IMR-90 (cell line): ENCODE measurements at regions not wholly inside any gene's neighbourhood (a gene's known extent, or its start where the extent isn't known, plus 50 kb on each side); places are given as distances from the start of the nearest gene placed in this dataset.

Experiments used
- ATAC-seq: fragments of 200-7000 bp; cut with Tn5 transposase; 2 replicates; pipeline ENCODE4 v1.9.1; 2020; ENCODE audit warnings: low read depth, mild to moderate bottlenecking, moderate library complexity
- BruUV-seq: library from RNA; stranded (reverse); fragments of 400-500 nt; replicated peaks from 2 replicates; lab custom pipeline; 2021; lab: Mats Ljungman, UMichigan
- CTCF ChIA-PET: fragments of 300-600 bp; formaldehyde crosslinking; extraction: SDS; loops from one replicate; lab custom pipeline; 2021; ENCODE audit warnings: antibody characterized with exemption; lab: Yijun Ruan, JAX
- POLR2A ChIA-PET: fragments of 300-600 bp; sonication (Branson Sonifier 250); formaldehyde crosslinking; loops from one replicate; lab custom pipeline; 2022; ENCODE audit warnings: antibody characterized with exemption; ENCODE audit not compliant: unreplicated experiment; lab: Charles Lee
- DNase-seq: peaks from one replicate; pipeline ENCODE4 v3.0.0; 2013
- H2AFZ ChIP-seq: replicated peaks from 2 replicates; pipeline ENCODE3; 2013; ENCODE audit warnings: low read length, mild to moderate bottlenecking; ENCODE audit not compliant: poor library complexity
- H2AK5ac ChIP-seq: 2 replicates; pipeline ENCODE4 v1.6.1; 2013; ENCODE audit warnings: low read depth, low read length, inconsistent platforms
- H2AK9ac ChIP-seq: replicated peaks from 2 replicates; pipeline ENCODE3; 2013; ENCODE audit warnings: mild to moderate bottlenecking, low read depth, low read length, moderate library complexity; ENCODE audit not compliant: poor library complexity
- H2BK120ac ChIP-seq: 2 replicates; pipeline ENCODE4 v1.6.1; 2013; ENCODE audit warnings: low read depth, low read length, inconsistent platforms
- H2BK15ac ChIP-seq: 3 replicates; pipeline ENCODE4 v1.6.1; 2013; ENCODE audit warnings: low read depth, low read length, inconsistent platforms
- H2BK20ac ChIP-seq: 2 replicates; pipeline ENCODE4 v1.6.1; 2013; ENCODE audit warnings: low read depth, mild to moderate bottlenecking, inconsistent platforms, low read length, moderate library complexity
- H2BK5ac ChIP-seq: 2 replicates; pipeline ENCODE4 v1.6.1; 2013; ENCODE audit warnings: mild to moderate bottlenecking, low read depth, low read length, inconsistent platforms; ENCODE audit not compliant: poor library complexity, severe bottlenecking
- H3K14ac ChIP-seq: replicated peaks from 2 replicates; pipeline ENCODE4 v1.6.1; 2013; ENCODE audit warnings: low read depth, low read length, inconsistent platforms
- H3K18ac ChIP-seq: 2 replicates; pipeline ENCODE4 v1.6.1; 2013; ENCODE audit warnings: low read depth, low read length, control low read depth
- H3K23ac ChIP-seq: 2 replicates; pipeline ENCODE4 v1.6.1; 2013; ENCODE audit warnings: low read depth, low read length, inconsistent platforms
- H3K27ac ChIP-seq: 2 replicates; pipeline ENCODE4 v1.5.1; 2013; ENCODE audit warnings: mild to moderate bottlenecking, control low read depth, low read length; ENCODE audit not compliant: insufficient read depth
- H3K27me3 ChIP-seq: 2 replicates; pipeline ENCODE4 v1.6.1; 2013; ENCODE audit warnings: low read length; ENCODE audit not compliant: control insufficient read depth, insufficient read depth
- H3K36me3 ChIP-seq: 2 replicates; pipeline ENCODE4 v1.6.1; 2013; ENCODE audit warnings: low read length, mixed read lengths; ENCODE audit not compliant: control insufficient read depth, insufficient read depth
- H3K4ac ChIP-seq: 2 replicates; pipeline ENCODE4 v1.6.1; 2013; ENCODE audit warnings: low read depth, low read length, inconsistent platforms
- H3K4me1 ChIP-seq: 2 replicates; pipeline ENCODE4 v1.6.1; 2013; ENCODE audit warnings: low read length, mixed read lengths; ENCODE audit not compliant: control insufficient read depth, insufficient read depth
- H3K4me2 ChIP-seq: 2 replicates; pipeline ENCODE4 v1.6.1; 2013; ENCODE audit warnings: low read depth, mild to moderate bottlenecking, control low read depth, low read length, moderate library complexity
- H3K4me3 ChIP-seq: 2 replicates; pipeline ENCODE4 v1.5.1; 2013; ENCODE audit warnings: low read depth, mild to moderate bottlenecking, control low read depth, low read length, moderate library complexity; ENCODE audit not compliant: insufficient read depth
- H3K56ac ChIP-seq: 2 replicates; pipeline ENCODE4 v1.6.1; 2013; ENCODE audit warnings: low read length, inconsistent platforms; ENCODE audit not compliant: insufficient read depth; ENCODE audit errors: extremely low read depth
- H3K79me1 ChIP-seq, 2 experiments: 2 replicates each; pipeline ENCODE4 v1.6.1; 2013; ENCODE audit warnings: low read length in 2 of 2, inconsistent platforms in 1 of 2, low read depth in 1 of 2
- H3K9ac ChIP-seq: 2 replicates; pipeline ENCODE4 v1.6.1; 2013; ENCODE audit warnings: low read depth, low read length, control low read depth
- H3K9me1 ChIP-seq: 2 replicates; pipeline ENCODE4 v1.6.1; 2013; ENCODE audit warnings: low read length, inconsistent platforms; ENCODE audit not compliant: insufficient read depth
- H3K9me3 ChIP-seq: 2 replicates; pipeline ENCODE4 v1.6.1; 2013; ENCODE audit warnings: low read length; ENCODE audit not compliant: control insufficient read depth, insufficient read depth
- H4K20me1 ChIP-seq: 2 replicates; pipeline ENCODE4 v1.6.1; 2013; ENCODE audit warnings: low read length, inconsistent platforms; ENCODE audit not compliant: insufficient read depth
- H4K5ac ChIP-seq: 2 replicates; pipeline ENCODE4 v1.6.1; 2013; ENCODE audit warnings: mild to moderate bottlenecking, low read depth, low read length, control low read depth
- H4K8ac ChIP-seq, 2 experiments: 2 replicates each; pipeline ENCODE4 v1.6.1; 2013; ENCODE audit warnings: low read depth in 2 of 2, low read length in 2 of 2, control low read depth in 1 of 2, inconsistent platforms in 1 of 2
- H4K91ac ChIP-seq: 2 replicates; pipeline ENCODE4 v1.6.1; 2013; ENCODE audit warnings: low read depth, low read length, inconsistent platforms; ENCODE audit not compliant: insufficient read depth
- CEBPB ChIP-seq: IDR thresholded peaks from 2 replicates; pipeline ENCODE4 v1.6.1; 2012; ENCODE audit warnings: low read depth, low read length, improper control_type of control experiment
- CHD1 ChIP-seq: IDR thresholded peaks from 2 replicates; pipeline ENCODE4 v1.6.1; 2012; ENCODE audit warnings: low read depth, low read length, improper control_type of control experiment
- CTCF ChIP-seq: conservative IDR thresholded peaks from 2 replicates; pipeline ENCODE4 v1.5.1; 2012; ENCODE audit warnings: mild to moderate bottlenecking, low read depth, low read length, improper control_type of control experiment
- FOS ChIP-seq: fragments of 150-350 bp; IDR thresholded peaks from 2 replicates; pipeline ENCODE4 v1.6.1; 2016; ENCODE audit warnings: low read depth, low read length
- MAFK ChIP-seq: IDR thresholded peaks from 2 replicates; pipeline ENCODE4 v1.6.1; 2012; ENCODE audit warnings: low read depth, low read length, improper control_type of control experiment
- MXI1 ChIP-seq: IDR thresholded peaks from 2 replicates; pipeline ENCODE4 v1.6.1; 2012; ENCODE audit warnings: low read depth, mild to moderate bottlenecking, low read length, moderate library complexity, borderline replicate concordance
- NFE2L2 ChIP-seq: fragments of 150-350 bp; IDR thresholded peaks from 2 replicates; pipeline ENCODE4 v1.6.1; 2016; ENCODE audit warnings: low read depth, mild to moderate bottlenecking, low read length
- SMC3 ChIP-seq: fragments of 150-350 bp; IDR thresholded peaks from 2 replicates; pipeline ENCODE4 v1.6.1; 2016; ENCODE audit warnings: low read depth, mild to moderate bottlenecking, antibody characterized with exemption, low read length, moderate library complexity
- WGBS, 2 experiments: methylation state at CpG; one replicate each; pipeline versions ENCODE4 v1.1.5 to v1.1.7; 2013; ENCODE audit warnings: missing lambda C conversion rate in 2 of 2; ENCODE audit not compliant: insufficient read length in 1 of 2; ENCODE audit errors: extremely low coverage in 2 of 2; 5-methylcytosine and 5-hydroxymethylcytosine counted together
- dilution Hi-C: fragments of 300-500 bp; cut with HindIII; formaldehyde crosslinking; loops from one replicate; pipeline ENCODE4 v1.14.3; 2018; ENCODE audit warnings: low sequenced_read_pairs; ENCODE audit not compliant: unreplicated experiment
- in situ Hi-C: fragments of 300-500 bp; cut with MboI; formaldehyde crosslinking; loops from 3 replicates; pipeline ENCODE4 v1.14.3; 2019; ENCODE audit warnings: low sequenced_read_pairs, inconsistent platforms, mixed read lengths
- intact Hi-C: fragments of 100-400 bp; cut with micrococcal nuclease; formaldehyde crosslinking; loops from 2 replicates; pipeline ENCODE4 v1.10.0; 2022

- peak overlapping the region; percentile 51; the same call in 1 of the 2 replicates for H3K9ac ChIP-seq
- no peaks in the 10 kb centered on the region for H3K36me3 ChIP-seq
- H2AFZ ChIP-seq = no peak overlapping the region
- ChIA-PET POLR2A (interaction anchor here (1.0 to 1.4 kb wide), 2 partner anchors 113 to 375 kb away, joined by 3 read pairs; no protein-coding TSS in a partner anchor), CTCF (no interaction called here)
- peak overlapping the region; percentile 97 for H2BK120ac ChIP-seq
- no peaks in the 10 kb centered on the region for H3K9me3 ChIP-seq
- peak overlapping the region; percentile 62 for H3K27ac ChIP-seq
- no peak overlapping the region for H3K4me3 ChIP-seq
- no CpG with 5 or more reads among the region's 3 CpGs for WGBS, 2 experiments
- peak overlapping the region; percentile 80; the same call in 1 of the 2 replicates for H3K4ac ChIP-seq
- peaks cover 0 to 3% of the 10 kb centered on the region in 2 experiments; a peak in 1 of 4 replicates for H3K79me1 ChIP-seq
- peak overlapping the region; percentile 93 to 97 for H4K8ac ChIP-seq
- H3K9me1 ChIP-seq = peaks cover 3% of the 10 kb centered on the region; the same call in 1 of the 2 replicates
- dilution Hi-C loops = no loop called here
- H3K14ac ChIP-seq = peak overlapping the region; percentile 86
- peak overlapping the region; percentile 97 for H2BK20ac ChIP-seq
- H4K5ac ChIP-seq = peak overlapping the region; percentile 88
- peak overlapping the region; percentile 80 for H2BK15ac ChIP-seq
- H3K23ac ChIP-seq = peak overlapping the region; percentile 95
- no peak overlapping the region for H2AK9ac ChIP-seq
- ATAC-seq (peak; percentile 62), DNase-seq (peak; percentile 88)
- BruUV-seq = no TSS peak
- H4K91ac ChIP-seq = peak overlapping the region; percentile 87
- H3K18ac ChIP-seq = peak overlapping the region; percentile 99
- peak overlapping the region; percentile 100 for H2BK5ac ChIP-seq
- peak overlapping the region; percentile 61; the same call in 1 of the 2 replicates for H3K4me2 ChIP-seq
- no peak for TF ChIP-seq MXI1
- TF ChIP-seq SMC3 = no peak
- 0 out of 2 replicates have a peak, but pooled peaks have one; percentile 32 for TF ChIP-seq MAFK
- peak; percentile 56; the same call in 1 of the 2 replicates for TF ChIP-seq FOS
- TF ChIP-seq NFE2L2 = no peak; the same call in 1 of the 2 replicates
- TF ChIP-seq CHD1 = no peak
- TF ChIP-seq CTCF = no peak
- TF ChIP-seq CEBPB = no peak
- H3K4me1 ChIP-seq = peaks cover 12% of the 10 kb centered on the region
- H2AK5ac ChIP-seq = 0 out of 2 replicates have a peak overlapping the region, but pooled peaks have one; percentile 29
- intact Hi-C loops = loop anchor here (5.0 to 10.0 kb wide), 3 partner anchors 657 to 880 kb away; partner anchors contain the start of gene NECTIN3
- no peaks in the 10 kb centered on the region for H3K27me3 ChIP-seq
- in situ Hi-C loops = no loop called here
- no peaks in the 10 kb centered on the region for H4K20me1 ChIP-seq
- H3K56ac ChIP-seq = peak overlapping the region; percentile 97
These were observed 656.8 kb upstream of the NECTIN3 start for GRCh38 chr3:110414855-110415254.
